Stomach (tissue), 8 donors: ENCODE measurements at regions not wholly inside any gene's neighbourhood (a gene's known extent, or its start where the extent isn't known, plus 50 kb on each side); places are given as distances from the start of the nearest gene placed in this dataset.
A peak's percentile ranks its signal among the peaks of the same experiment; 100 is the strongest.

ENCODE experiments used
- DNase-seq, 2 donors: peaks; one replicate each; pipeline versions ENCODE4 v3.0.0 to v3.0.0-alpha.2; 2013 to 2019
- H3K27ac ChIP-seq, 5 donors: fragments of 200-600 bp in 4 of 5; sonication (generic) in 4 of 5; one replicate each; pipeline ENCODE4 v1.5.1; 2013 to 2019; ENCODE audit warnings: mild to moderate bottlenecking in 1 of 5, moderate library complexity in 1 of 5
- H3K27me3 ChIP-seq, 3 donors: fragments of 200-600 bp; sonication (generic); one replicate each; pipeline ENCODE4 v1.5.1; 2017 to 2019; ENCODE audit warnings: mixed run types in 1 of 3
- H3K36me3 ChIP-seq, 4 donors: fragments of 200-600 bp; sonication (generic); 1 replicate in 3 of 4; 2 replicates in 1 of 4; pipeline ENCODE4 v1.5.1; 2016 to 2019
- H3K4me1 ChIP-seq, 4 donors: fragments of 200-600 bp; sonication (generic); one replicate each; pipeline ENCODE4 v1.5.1; 2016 to 2019
- H3K4me3 ChIP-seq, 4 donors: fragments of 200-600 bp; sonication (generic) in 3 of 4; one replicate each; pipeline ENCODE4 v1.5.1; 2016 to 2019; ENCODE audit warnings: mild to moderate bottlenecking in 1 of 4
- H3K9me3 ChIP-seq, 4 donors: fragments of 200-600 bp; sonication (generic); one replicate each; pipeline ENCODE4 v1.5.1; 2016 to 2019
- EP300 ChIP-seq: sonication (generic); formaldehyde crosslinking; IDR thresholded peaks from one replicate; pipeline ENCODE4 v1.6.1; 2017; ENCODE audit warnings: antibody characterized with exemption
- POLR2A ChIP-seq, 4 donors: fragments of 450-650 bp; IDR thresholded peaks; one replicate each; pipeline ENCODE4 v1.6.1; 2016; ENCODE audit warnings: antibody characterized with exemption in 4 of 4, control low read depth in 2 of 4, mild to moderate bottlenecking in 1 of 4, moderate library complexity in 1 of 4
- POLR2AphosphoS5 ChIP-seq, 3 donors: sonication (generic); formaldehyde crosslinking; IDR thresholded peaks; one replicate each; pipeline ENCODE4 v1.6.1; 2016; ENCODE audit warnings: antibody characterized with exemption in 3 of 3
- WGBS, 5 donors: extraction: QIAGEN DNeasy Blood & Tissue Kit in 3 of 5; methylation state at CpG; one replicate each; pipeline versions ENCODE4 v1.1.5 to v1.1.7; 2013 to 2018; 5-methylcytosine and 5-hydroxymethylcytosine counted together
- intact Hi-C: fragments of 100-400 bp; cut with DNase I; formaldehyde crosslinking; loops from one replicate; pipeline ENCODE4 v1.15.1; 2023; ENCODE audit warnings: low total_unique reads
- TF ChIP-seq, protein P1 (sequence below), 7 experiments: fragments of 450-650 bp in 4 of 7; fragments of 200-600 bp in 3 of 7; sonication (generic) in 3 of 7; IDR thresholded peaks; one replicate each; pipeline ENCODE4 v1.5.1; 2016 to 2019; ENCODE audit warnings: antibody characterized with exemption in 7 of 7, control low read depth in 2 of 7, mild to moderate bottlenecking in 1 of 7
- donor health status: healthy with polysubstance abuse.
- donor health status: Bipolar disorder and iron deficiency.
- donor health status: healthy.

- Histone ChIP-seq H3K4me1 (no peaks in the 10 kb centered on the region), H3K4me3 (no peak overlapping the region), H3K9me3 (peaks cover 0 to 4% (median 0%) of the 10 kb centered on the region in 4 donors), H3K27ac (no peak overlapping the region), H3K36me3 (no peaks in the 10 kb centered on the region), H3K27me3 (no peaks in the 10 kb centered on the region)
- no peak for DNase-seq
- intact Hi-C loops, result no loop called here
- TF ChIP-seq, protein P1, sequence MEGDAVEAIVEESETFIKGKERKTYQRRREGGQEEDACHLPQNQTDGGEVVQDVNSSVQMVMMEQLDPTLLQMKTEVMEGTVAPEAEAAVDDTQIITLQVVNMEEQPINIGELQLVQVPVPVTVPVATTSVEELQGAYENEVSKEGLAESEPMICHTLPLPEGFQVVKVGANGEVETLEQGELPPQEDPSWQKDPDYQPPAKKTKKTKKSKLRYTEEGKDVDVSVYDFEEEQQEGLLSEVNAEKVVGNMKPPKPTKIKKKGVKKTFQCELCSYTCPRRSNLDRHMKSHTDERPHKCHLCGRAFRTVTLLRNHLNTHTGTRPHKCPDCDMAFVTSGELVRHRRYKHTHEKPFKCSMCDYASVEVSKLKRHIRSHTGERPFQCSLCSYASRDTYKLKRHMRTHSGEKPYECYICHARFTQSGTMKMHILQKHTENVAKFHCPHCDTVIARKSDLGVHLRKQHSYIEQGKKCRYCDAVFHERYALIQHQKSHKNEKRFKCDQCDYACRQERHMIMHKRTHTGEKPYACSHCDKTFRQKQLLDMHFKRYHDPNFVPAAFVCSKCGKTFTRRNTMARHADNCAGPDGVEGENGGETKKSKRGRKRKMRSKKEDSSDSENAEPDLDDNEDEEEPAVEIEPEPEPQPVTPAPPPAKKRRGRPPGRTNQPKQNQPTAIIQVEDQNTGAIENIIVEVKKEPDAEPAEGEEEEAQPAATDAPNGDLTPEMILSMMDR (IDR thresholded peaks at IDR 0.05), result no peak
- TF ChIP-seq POLR2AphosphoS5 (IDR thresholded peaks at IDR 0.05), result no peak
- TF ChIP-seq POLR2A (IDR thresholded peaks at IDR 0.05), result no peak
- TF ChIP-seq EP300, result no peak
- WGBS, 5 donors, result 12 to 45% (median 17%) methylated on average over 1 of the region's 1 CpG
These were observed 109.4 kb upstream of the PRLR start for GRCh38 chr5:35339616-35340100.

- H3K4me3 ChIP-seq, result no peak overlapping the region
- peaks cover 0 to 4% (median 0%) of the 10 kb centered on the region in 4 donors for H3K9me3 ChIP-seq
- no peaks in the 10 kb centered on the region for H3K36me3 ChIP-seq
- H3K27me3 ChIP-seq, result no peaks in the 10 kb centered on the region
- no peak for DNase-seq
- H3K27ac ChIP-seq, result no peak overlapping the region
- TF ChIP-seq POLR2A (IDR thresholded peaks at IDR 0.05), result no peak
- TF ChIP-seq, protein P1 (IDR thresholded peaks at IDR 0.05), result no peak
- intact Hi-C loops, result no loop called here
- H3K4me1 ChIP-seq, result no peaks in the 10 kb centered on the region
- WGBS, 5 donors, result 89 to 97% (median 93%) methylated on average over 1 of the region's 1 CpG
These were observed 108.7 kb upstream of the PRLR start for GRCh38 chr5:35339006-35339405.

- Histone ChIP-seq H3K4me3 (no peak overlapping the region), H3K9me3 (peaks cover 0 to 4% (median 0%) of the 10 kb centered on the region in 4 donors), H3K4me1 (no peaks in the 10 kb centered on the region), H3K27me3 (no peaks in the 10 kb centered on the region), H3K36me3 (no peaks in the 10 kb centered on the region), H3K27ac (no peak overlapping the region)
- DNase-seq, result peak in 1 of 2 donors; percentile 32
- intact Hi-C loops, result no loop called here
- TF ChIP-seq POLR2A (IDR thresholded peaks at IDR 0.05), result no peak
- TF ChIP-seq POLR2AphosphoS5 (IDR thresholded peaks at IDR 0.05), result no peak
- no peak for TF ChIP-seq EP300
- TF ChIP-seq, protein P1 (IDR thresholded peaks at IDR 0.05), result no peak
These were observed 107.8 kb upstream of the PRLR start for GRCh38 chr5:35338157-35338453.

DNA sequence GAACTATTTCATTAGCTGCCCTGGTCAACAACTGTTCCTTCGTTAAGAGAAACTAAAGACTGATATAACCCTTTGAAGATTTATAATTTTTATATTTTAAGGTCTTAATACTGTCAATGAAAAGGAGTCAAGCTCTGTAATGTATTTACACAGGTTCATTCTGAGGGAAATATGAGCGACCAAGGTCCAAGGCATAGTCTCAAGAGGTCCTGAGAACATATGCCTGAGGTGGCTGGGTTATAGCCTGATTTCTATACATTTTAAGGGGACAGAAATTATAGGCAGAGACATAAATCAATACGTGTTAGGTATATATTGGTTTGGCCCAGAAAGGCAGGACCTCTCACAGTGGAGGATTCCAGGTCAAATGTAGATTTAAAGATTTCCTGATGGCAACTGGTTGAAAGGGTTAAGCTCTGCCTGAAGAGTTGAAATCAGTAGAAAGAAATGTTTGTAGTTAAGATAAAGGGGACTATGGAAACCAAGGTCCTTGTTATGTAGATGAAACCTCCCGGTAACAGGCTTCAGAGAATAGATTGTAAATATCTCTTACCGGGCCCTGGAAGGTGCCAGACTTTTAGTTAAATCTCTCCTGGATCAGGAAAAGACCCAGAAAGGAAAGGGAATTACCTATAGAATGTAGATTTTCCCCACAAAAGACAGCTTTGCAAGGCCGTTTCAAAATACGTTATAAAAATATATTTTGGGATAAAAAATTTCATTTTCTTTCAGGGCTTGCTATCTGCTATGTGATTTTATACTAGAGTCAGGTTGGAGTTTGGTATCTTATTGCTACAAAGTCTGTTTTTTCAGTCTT lies 107.3 kb upstream of the PRLR start:
- TF ChIP-seq POLR2AphosphoS5 (IDR thresholded peaks at IDR 0.05), result no peak
- no peak for TF ChIP-seq POLR2A (IDR thresholded peaks at IDR 0.05)
- no peak for TF ChIP-seq EP300
- TF ChIP-seq, protein P1 (IDR thresholded peaks at IDR 0.05), result no peak
- intact Hi-C loops, result no loop called here
- Histone ChIP-seq H3K4me3 (no peak overlapping the region), H3K9me3 (peaks cover 0 to 4% (median 0%) of the 10 kb centered on the region in 4 donors), H3K27me3 (no peaks in the 10 kb centered on the region), H3K36me3 (no peaks in the 10 kb centered on the region), H3K4me1 (no peaks in the 10 kb centered on the region), H3K27ac (no peak overlapping the region)
- DNase-seq, result peak in 1 of 2 donors; percentile 32
- 46 to 61% (median 52%) methylated on average over 7 of the region's 7 CpGs for WGBS, 5 donors
